ENCODE measurements at regions not wholly inside any gene's neighbourhood (a gene's known extent, or its start where the extent isn't known, plus 50 kb on each side); places are given as distances from the start of the nearest gene placed in this dataset.

DNA sequence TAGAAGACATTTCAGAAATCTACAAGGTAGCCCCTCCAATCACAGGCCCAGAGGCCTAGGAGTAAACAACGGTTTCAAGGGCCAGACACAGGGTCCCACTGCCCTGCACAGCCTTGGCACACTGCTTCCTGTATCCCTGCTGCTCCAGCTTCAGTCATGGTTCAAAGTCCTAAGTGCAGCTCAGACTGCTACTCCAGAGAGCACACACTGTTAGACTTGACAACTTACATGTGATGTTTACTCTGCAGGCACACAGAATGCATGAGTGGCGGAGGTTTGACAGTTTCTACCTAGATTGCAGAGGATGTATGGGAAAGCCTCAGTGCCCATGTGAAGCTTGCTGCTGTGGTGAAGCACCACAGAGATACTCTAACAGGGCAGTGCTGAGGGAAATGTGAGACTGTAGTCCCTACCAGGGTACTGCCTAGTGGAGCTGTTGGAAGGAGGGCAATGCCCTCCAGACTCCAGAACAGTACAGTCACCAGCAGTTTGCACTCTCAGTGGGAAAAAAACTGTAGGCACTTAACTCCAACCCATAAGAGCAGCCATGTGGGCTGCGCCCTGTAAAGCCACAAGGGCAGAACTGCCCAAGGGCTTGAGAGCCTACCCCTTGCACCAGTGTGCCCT, 270.0 kb downstream of the ZWINT start (continued):
- no peak for TF ChIP-seq ZNF622 (IDR thresholded peaks at IDR 0.05)
- no peak for TF ChIP-seq POLR2A (IDR thresholded peaks at IDR 0.05; ENCODE audit: low read depth, low read length)
- no peak for TF ChIP-seq ZNF384 (IDR thresholded peaks at IDR 0.05; ENCODE audit: borderline replicate concordance, low read depth, low read length)
- TF ChIP-seq, protein P1, sequence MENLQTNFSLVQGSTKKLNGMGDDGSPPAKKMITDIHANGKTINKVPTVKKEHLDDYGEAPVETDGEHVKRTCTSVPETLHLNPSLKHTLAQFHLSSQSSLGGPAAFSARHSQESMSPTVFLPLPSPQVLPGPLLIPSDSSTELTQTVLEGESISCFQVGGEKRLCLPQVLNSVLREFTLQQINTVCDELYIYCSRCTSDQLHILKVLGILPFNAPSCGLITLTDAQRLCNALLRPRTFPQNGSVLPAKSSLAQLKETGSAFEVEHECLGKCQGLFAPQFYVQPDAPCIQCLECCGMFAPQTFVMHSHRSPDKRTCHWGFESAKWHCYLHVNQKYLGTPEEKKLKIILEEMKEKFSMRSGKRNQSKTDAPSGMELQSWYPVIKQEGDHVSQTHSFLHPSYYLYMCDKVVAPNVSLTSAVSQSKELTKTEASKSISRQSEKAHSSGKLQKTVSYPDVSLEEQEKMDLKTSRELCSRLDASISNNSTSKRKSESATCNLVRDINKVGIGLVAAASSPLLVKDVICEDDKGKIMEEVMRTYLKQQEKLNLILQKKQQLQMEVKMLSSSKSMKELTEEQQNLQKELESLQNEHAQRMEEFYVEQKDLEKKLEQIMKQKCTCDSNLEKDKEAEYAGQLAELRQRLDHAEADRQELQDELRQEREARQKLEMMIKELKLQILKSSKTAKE (IDR thresholded peaks at IDR 0.05; ENCODE audit: low read depth, poor library complexity, severe bottlenecking): no peak
- TF ChIP-seq HDAC2 (IDR thresholded peaks at IDR 0.05): no peak
- no peak for TF ChIP-seq MTA2 (IDR thresholded peaks at IDR 0.05; ENCODE audit: low read depth)
- no peak for TF ChIP-seq GATAD2B (conservative IDR thresholded peaks at IDR 0.05; ENCODE audit: low read depth)
- TF ChIP-seq, protein P2, sequence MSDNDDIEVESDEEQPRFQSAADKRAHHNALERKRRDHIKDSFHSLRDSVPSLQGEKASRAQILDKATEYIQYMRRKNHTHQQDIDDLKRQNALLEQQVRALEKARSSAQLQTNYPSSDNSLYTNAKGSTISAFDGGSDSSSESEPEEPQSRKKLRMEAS (IDR thresholded peaks at IDR 0.05; ENCODE audit: low read depth, low read length): no peak

DNA sequence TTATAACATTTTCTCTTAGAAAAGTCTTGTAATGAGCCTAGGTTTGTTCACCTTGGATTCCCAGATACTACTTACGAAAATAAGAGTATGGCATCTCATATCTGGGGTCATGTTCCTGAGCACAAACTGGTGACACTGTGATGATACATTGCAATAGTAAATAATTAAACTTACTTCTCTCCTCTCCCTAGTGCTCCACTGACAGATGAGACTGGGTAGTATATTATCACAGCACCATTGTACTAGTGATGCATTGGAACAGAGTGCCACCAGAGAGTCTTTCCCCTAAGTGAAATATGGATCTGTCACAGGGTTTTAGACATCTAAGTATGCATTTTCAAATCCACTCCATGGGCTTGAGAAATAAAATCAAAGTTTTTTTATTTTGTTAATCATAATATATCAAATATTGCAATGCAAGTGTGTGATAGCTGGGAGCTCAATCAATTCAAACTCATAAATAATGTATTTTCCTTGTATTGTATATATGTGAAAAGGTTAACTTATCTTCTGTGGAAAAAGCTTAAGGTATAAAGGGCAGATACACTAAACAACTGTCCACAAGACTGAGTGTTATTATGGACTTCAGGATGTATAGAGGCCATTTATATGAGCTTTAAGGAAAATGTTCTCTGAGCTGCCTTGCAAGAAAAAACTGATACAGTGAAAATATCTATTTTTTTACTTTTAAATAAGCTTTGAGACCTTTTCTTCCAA, 275.5 kb downstream of the ZWINT start:
- no peaks in the 10 kb centered on the region for H3K4me1 ChIP-seq (ENCODE audit: control insufficient read depth, insufficient read depth, low read length)
- in situ Hi-C loops (cut with MboI) (no loop called here), intact Hi-C loops (cut with micrococcal nuclease; ENCODE audit: unreplicated experiment) (no loop called here)
- no peak overlapping the region for H3K4me3 ChIP-seq
- H3K27me3 ChIP-seq (replicated peaks in 1 of 2; ENCODE audit: control insufficient read depth in 2 of 2, insufficient read depth in 2 of 2, low read length in 1 of 2): no peaks in the 10 kb centered on the region
- ChIA-PET SMC1A (ENCODE audit: uncharacterized antibody, unreplicated experiment) (no interaction called here), CTCF (no interaction called here), RAD21 (ENCODE audit: unreplicated experiment) (no interaction called here), POLR2A (no interaction called here)
- TF ChIP-seq SP1 (IDR thresholded peaks at IDR 0.05; ENCODE audit: low read depth, low read length) (no peak), ATF7 (IDR thresholded peaks at IDR 0.05; ENCODE audit: low read depth) (no peak), NR2C2 (IDR thresholded peaks at IDR 0.05; ENCODE audit: borderline replicate concordance, control insufficient read depth, insufficient read length, low read depth) (no peak), RAD51 (IDR thresholded peaks at IDR 0.05) (no peak), ESRRA (IDR thresholded peaks at IDR 0.05; ENCODE audit: low read length) (no peak), NFYA (IDR thresholded peaks at IDR 0.05; ENCODE audit: borderline replicate concordance, low read depth, low read length) (no peak), EP300 (IDR thresholded peaks at IDR 0.05; ENCODE audit: borderline replicate concordance in 1 of 2, control insufficient read depth in 1 of 2, low read depth in 2 of 2, low read length in 2 of 2) (no peak), HDAC2 (IDR thresholded peaks at IDR 0.05) (no peak)
- TF ChIP-seq, protein P3, sequence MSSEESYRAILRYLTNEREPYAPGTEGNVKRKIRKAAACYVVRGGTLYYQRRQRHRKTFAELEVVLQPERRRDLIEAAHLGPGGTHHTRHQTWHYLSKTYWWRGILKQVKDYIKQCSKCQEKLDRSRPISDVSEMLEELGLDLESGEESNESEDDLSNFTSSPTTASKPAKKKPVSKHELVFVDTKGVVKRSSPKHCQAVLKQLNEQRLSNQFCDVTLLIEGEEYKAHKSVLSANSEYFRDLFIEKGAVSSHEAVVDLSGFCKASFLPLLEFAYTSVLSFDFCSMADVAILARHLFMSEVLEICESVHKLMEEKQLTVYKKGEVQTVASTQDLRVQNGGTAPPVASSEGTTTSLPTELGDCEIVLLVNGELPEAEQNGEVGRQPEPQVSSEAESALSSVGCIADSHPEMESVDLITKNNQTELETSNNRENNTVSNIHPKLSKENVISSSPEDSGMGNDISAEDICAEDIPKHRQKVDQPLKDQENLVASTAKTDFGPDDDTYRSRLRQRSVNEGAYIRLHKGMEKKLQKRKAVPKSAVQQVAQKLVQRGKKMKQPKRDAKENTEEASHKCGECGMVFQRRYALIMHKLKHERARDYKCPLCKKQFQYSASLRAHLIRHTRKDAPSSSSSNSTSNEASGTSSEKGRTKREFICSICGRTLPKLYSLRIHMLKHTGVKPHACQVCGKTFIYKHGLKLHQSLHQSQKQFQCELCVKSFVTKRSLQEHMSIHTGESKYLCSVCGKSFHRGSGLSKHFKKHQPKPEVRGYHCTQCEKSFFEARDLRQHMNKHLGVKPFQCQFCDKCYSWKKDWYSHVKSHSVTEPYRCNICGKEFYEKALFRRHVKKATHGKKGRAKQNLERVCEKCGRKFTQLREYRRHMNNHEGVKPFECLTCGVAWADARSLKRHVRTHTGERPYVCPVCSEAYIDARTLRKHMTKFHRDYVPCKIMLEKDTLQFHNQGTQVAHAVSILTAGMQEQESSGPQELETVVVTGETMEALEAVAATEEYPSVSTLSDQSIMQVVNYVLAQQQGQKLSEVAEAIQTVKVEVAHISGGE (CRISPR knock-in tag; IDR thresholded peaks at IDR 0.05): no peak
- ATAC-seq: no peak
- no peak overlapping the region for H2AFZ ChIP-seq (ENCODE audit: control insufficient read depth, low read depth, low read length)
- H3K36me3 ChIP-seq (ENCODE audit: control insufficient read depth in 2 of 2, insufficient read depth in 2 of 2, low read length in 1 of 2): no peaks in the 10 kb centered on the region
- no peaks in the 10 kb centered on the region for H4K20me1 ChIP-seq (ENCODE audit: control insufficient read depth, insufficient read depth)
- no peak for FAIRE-seq
- WGBS (ENCODE audit: insufficient coverage, insufficient replicate concordance, low lambda C conversion rate, missing lambda C conversion rate): 5% methylated on average over 1 of the region's 1 CpG
- H3K27ac ChIP-seq (ENCODE audit: control insufficient read depth, insufficient read depth): no peak overlapping the region
- H3K9me3 ChIP-seq (replicated peaks; ENCODE audit: control insufficient read depth, insufficient read depth, low read length): no peaks in the 10 kb centered on the region
- H3K9ac ChIP-seq (ENCODE audit: control insufficient read depth, insufficient read depth, low read length): no peak overlapping the region
- no peaks in the 10 kb centered on the region for H3K79me2 ChIP-seq (ENCODE audit: control insufficient read depth, insufficient read depth, low read length)
- DNase-seq (ENCODE audit: low read depth, low spot score): no peak
- no peak overlapping the region for H3K4me2 ChIP-seq (ENCODE audit: control insufficient read depth, insufficient read depth)
- no TSS peak for BruUV-seq (replicated peaks)
